ENCODE measurements at regions not wholly inside any gene's neighbourhood (a gene's known extent, or its start where the extent isn't known, plus 50 kb on each side); places are given as distances from the start of the nearest gene placed in this dataset.

- Histone ChIP-seq H3K4me3 (no peak overlapping the region), H3K4me1 (ENCODE audit: control insufficient read depth, insufficient read depth, low read length) (no peaks in the 10 kb centered on the region), H3K4me2 (ENCODE audit: control insufficient read depth, insufficient read depth) (no peak overlapping the region), H3K9me3 (replicated peaks; ENCODE audit: control insufficient read depth, insufficient read depth, low read length) (no peaks in the 10 kb centered on the region), H3K27me3 (replicated peaks in 1 of 2; ENCODE audit: control insufficient read depth in 2 of 2, insufficient read depth in 2 of 2, low read length in 1 of 2) (no peaks in the 10 kb centered on the region), H2AFZ (ENCODE audit: control insufficient read depth, low read depth, low read length) (no peak overlapping the region), H3K27ac (ENCODE audit: control insufficient read depth, insufficient read depth) (no peak overlapping the region), H4K20me1 (ENCODE audit: control insufficient read depth, insufficient read depth) (no peaks in the 10 kb centered on the region), H3K79me2 (ENCODE audit: control insufficient read depth, insufficient read depth, low read length) (no peaks in the 10 kb centered on the region), H3K36me3 (ENCODE audit: control insufficient read depth in 2 of 2, insufficient read depth in 2 of 2, low read length in 1 of 2) (no peaks in the 10 kb centered on the region), H3K9ac (ENCODE audit: control insufficient read depth, insufficient read depth, low read length) (no peak overlapping the region)
- ChIA-PET CTCF (no interaction called here), POLR2A (no interaction called here), RAD21 (ENCODE audit: unreplicated experiment) (no interaction called here), SMC1A (ENCODE audit: uncharacterized antibody, unreplicated experiment) (no interaction called here)
- 25% methylated on average over 2 of the region's 2 CpGs for WGBS (ENCODE audit: insufficient coverage, insufficient replicate concordance, low lambda C conversion rate, missing lambda C conversion rate)
- intact Hi-C loops (cut with micrococcal nuclease; ENCODE audit: unreplicated experiment), result no loop called here
- FAIRE-seq (no peak), ATAC-seq (no peak), DNase-seq (ENCODE audit: low read depth, low spot score) (no peak)
- TF ChIP-seq YY1 (IDR thresholded peaks at IDR 0.05; ENCODE audit: low read depth, low read length) (no peak), SMAD5 (IDR thresholded peaks at IDR 0.05; ENCODE audit: low read depth) (no peak), CREB1 (IDR thresholded peaks at IDR 0.05; ENCODE audit: low read depth) (no peak), MEF2B (IDR thresholded peaks at IDR 0.05; ENCODE audit: partially characterized antibody, poor library complexity, severe bottlenecking) (no peak), ATF3 (IDR thresholded peaks at IDR 0.05; ENCODE audit: borderline replicate concordance, extremely low read depth, low read depth, low read length) (no peak), NRF1 (conservative IDR thresholded peaks at IDR 0.05; ENCODE audit: low read depth, low read length) (no peak), ATF7 (IDR thresholded peaks at IDR 0.05; ENCODE audit: low read depth) (no peak), MTA3 (IDR thresholded peaks at IDR 0.05; ENCODE audit: borderline replicate concordance, low read length) (no peak), EP300 (IDR thresholded peaks at IDR 0.05; ENCODE audit: borderline replicate concordance in 1 of 2, control insufficient read depth in 1 of 2, low read depth in 2 of 2, low read length in 2 of 2) (no peak), TCF12 (IDR thresholded peaks at IDR 0.05; ENCODE audit: low read depth, low read length) (no peak)
- in situ Hi-C loops (cut with MboI), result no loop called here
- no TSS peak for BruUV-seq (replicated peaks)
These were observed 582.4 kb upstream of the FAM241A start for GRCh38 chr4:111562826-111563225.
